OCI-LY3 (cell line): ENCODE measurements at regions not wholly inside any gene's neighbourhood (a gene's known extent, or its start where the extent isn't known, plus 50 kb on each side); places are given as distances from the start of the nearest gene placed in this dataset.

Source experiments
- H2AFZ ChIP-seq: fragments of 200-600, 300-600 bp; shearing (Covaris generic); 2 replicates; pipeline ENCODE4 v1.6.0; 2014; ENCODE audit warnings: antibody characterized with exemption, low read depth, low read length
- H3K27ac ChIP-seq: fragments of 200-600, 300-600 bp; sonication (generic); 2 replicates; pipeline ENCODE4 v1.5.1; 2014; ENCODE audit warnings: mild to moderate bottlenecking, low read length, moderate library complexity, mixed read lengths
- H3K27me3 ChIP-seq: fragments of 200-600, 300-600 bp; sonication (generic); 2 replicates; pipeline ENCODE4 v1.6.1; 2014; ENCODE audit warnings: low read depth, low read length, mixed read lengths
- H3K36me3 ChIP-seq: fragments of 200-600, 300-600 bp; sonication (generic); replicated peaks from 2 replicates; pipeline ENCODE3; 2014; ENCODE audit warnings: low read depth, low read length, mixed read lengths
- H3K4me1 ChIP-seq: fragments of 300-600, 200-600 bp; sonication (generic); 2 replicates; pipeline ENCODE4 v1.6.1; 2014; ENCODE audit warnings: low read length, mixed read lengths
- H3K4me2 ChIP-seq: fragments of 200-600, 300-600 bp; sonication (generic); 2 replicates; pipeline ENCODE4 v1.6.1; 2014; ENCODE audit warnings: low read length, mixed read lengths
- H3K4me3 ChIP-seq: fragments of 300-600, 200-600 bp; sonication (generic); 2 replicates; pipeline ENCODE4 v1.5.1; 2014; ENCODE audit warnings: antibody characterized with exemption, mild to moderate bottlenecking, low read length, moderate library complexity
- H3K79me2 ChIP-seq: fragments of 300-600, 200-600 bp; shearing (Covaris generic); 2 replicates; pipeline ENCODE4 v1.6.1; 2014; ENCODE audit warnings: mild to moderate bottlenecking, low read length, mixed read lengths
- H3K9ac ChIP-seq: fragments of 300-600, 200-600 bp; shearing (Covaris generic); 2 replicates; pipeline ENCODE4 v1.6.0; 2014; ENCODE audit warnings: mild to moderate bottlenecking, low read length, moderate library complexity
- H3K9me3 ChIP-seq: fragments of 200-600, 300-600 bp; shearing (Covaris generic); 2 replicates; pipeline ENCODE4 v1.6.1; 2014; ENCODE audit warnings: low read length, mixed read lengths; ENCODE audit not compliant: insufficient read depth
- H4K20me1 ChIP-seq: fragments of 200-600, 300-600 bp; sonication (generic); 2 replicates; pipeline ENCODE4 v1.6.1; 2016; ENCODE audit warnings: low read length, mixed read lengths; ENCODE audit not compliant: insufficient read depth
- EZH2phosphoT487 ChIP-seq: fragments of 200-600 bp; shearing (Covaris generic); IDR thresholded peaks from 2 replicates; pipeline ENCODE4 v1.6.1; 2018; ENCODE audit warnings: antibody characterized with exemption, mixed run types, low read depth
- TF ChIP-seq, protein P1 (sequence below): fragments of 200-600, 300-600 bp; sonication (generic); IDR thresholded peaks from 2 replicates; pipeline ENCODE4 v1.5.1; 2014; ENCODE audit warnings: antibody characterized with exemption, low read length, low read depth

DNA sequence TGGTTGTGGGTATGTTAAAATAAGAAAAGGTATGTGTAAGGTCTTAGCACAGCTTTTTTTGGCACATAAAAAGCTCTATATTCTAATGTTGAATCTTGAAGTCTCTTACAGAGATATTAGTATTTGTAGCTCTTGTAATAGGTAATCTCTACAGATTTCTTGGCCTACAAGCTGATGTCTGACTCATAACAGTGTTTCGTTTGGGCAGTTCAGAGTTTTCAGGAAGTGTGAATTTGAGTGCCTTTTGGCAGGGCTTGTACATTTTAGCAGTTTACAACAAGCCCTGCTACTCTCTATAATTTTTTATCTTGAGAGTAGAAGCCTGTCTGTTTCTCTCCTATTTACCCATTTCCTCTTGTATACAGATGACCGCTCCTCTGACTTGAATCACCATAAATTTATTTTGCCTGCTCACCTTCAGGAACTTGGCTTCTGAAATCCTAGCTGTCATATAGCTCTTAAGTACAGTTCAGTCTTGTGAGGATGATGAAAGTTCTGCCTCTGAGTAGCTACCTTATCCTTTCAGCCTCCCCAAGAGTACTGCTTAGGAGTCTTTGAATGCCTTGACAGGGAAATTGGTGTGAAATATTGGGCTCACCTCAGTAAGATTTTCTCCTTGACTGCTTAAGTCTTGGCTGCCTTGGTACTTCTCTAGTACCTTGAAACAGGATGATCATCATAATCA, 419.9 kb upstream of the RARB start:
- Histone ChIP-seq H3K9ac (no peak overlapping the region), H3K4me3 (no peak overlapping the region), H3K36me3 (no peaks in the 10 kb centered on the region), H4K20me1 (no peaks in the 10 kb centered on the region), H3K27me3 (0 out of 2 replicates have a peak, but pooled peaks cover 4% of the 10 kb centered on the region), H3K9me3 (no peaks in the 10 kb centered on the region), H3K79me2 (no peaks in the 10 kb centered on the region), H3K4me2 (peak overlapping the region; percentile 19), H2AFZ (no peak overlapping the region), H3K4me1 (peaks cover 11% of the 10 kb centered on the region), H3K27ac (no peak overlapping the region)
- TF ChIP-seq EZH2phosphoT487, result no peak
- TF ChIP-seq, protein P1, sequence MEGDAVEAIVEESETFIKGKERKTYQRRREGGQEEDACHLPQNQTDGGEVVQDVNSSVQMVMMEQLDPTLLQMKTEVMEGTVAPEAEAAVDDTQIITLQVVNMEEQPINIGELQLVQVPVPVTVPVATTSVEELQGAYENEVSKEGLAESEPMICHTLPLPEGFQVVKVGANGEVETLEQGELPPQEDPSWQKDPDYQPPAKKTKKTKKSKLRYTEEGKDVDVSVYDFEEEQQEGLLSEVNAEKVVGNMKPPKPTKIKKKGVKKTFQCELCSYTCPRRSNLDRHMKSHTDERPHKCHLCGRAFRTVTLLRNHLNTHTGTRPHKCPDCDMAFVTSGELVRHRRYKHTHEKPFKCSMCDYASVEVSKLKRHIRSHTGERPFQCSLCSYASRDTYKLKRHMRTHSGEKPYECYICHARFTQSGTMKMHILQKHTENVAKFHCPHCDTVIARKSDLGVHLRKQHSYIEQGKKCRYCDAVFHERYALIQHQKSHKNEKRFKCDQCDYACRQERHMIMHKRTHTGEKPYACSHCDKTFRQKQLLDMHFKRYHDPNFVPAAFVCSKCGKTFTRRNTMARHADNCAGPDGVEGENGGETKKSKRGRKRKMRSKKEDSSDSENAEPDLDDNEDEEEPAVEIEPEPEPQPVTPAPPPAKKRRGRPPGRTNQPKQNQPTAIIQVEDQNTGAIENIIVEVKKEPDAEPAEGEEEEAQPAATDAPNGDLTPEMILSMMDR, result no peak

- Histone ChIP-seq H2AFZ (no peak overlapping the region), H3K79me2 (no peaks in the 10 kb centered on the region), H4K20me1 (no peaks in the 10 kb centered on the region), H3K9me3 (no peaks in the 10 kb centered on the region), H3K9ac (no peak overlapping the region), H3K27ac (no peak overlapping the region), H3K4me2 (no peak overlapping the region), H3K27me3 (0 out of 2 replicates have a peak, but pooled peaks cover 4% of the 10 kb centered on the region), H3K36me3 (no peaks in the 10 kb centered on the region), H3K4me1 (peaks cover 11% of the 10 kb centered on the region), H3K4me3 (no peak overlapping the region)
- no peak for TF ChIP-seq EZH2phosphoT487
- TF ChIP-seq, protein P1, result no peak
Observed at GRCh38 chr3:25009665-25010064, 418.4 kb upstream of the RARB start.

DNA sequence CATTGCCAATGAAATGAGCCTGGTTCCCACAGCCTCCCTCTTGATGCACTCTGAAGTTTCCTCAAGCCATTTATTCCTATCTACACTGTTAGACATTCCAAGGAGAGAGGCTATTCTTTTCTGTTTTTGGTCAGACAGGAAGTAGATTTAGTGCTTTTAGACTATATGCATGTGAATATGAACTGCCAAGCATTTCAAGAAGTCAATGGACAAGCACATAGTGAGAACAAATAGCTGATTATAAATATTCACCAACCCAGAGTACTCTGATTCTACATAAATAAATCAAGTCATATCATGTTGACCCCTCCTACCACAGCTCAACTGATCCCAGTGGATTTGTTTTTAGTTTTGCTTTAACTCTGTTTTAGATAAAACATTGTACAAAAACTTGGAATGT, 412.5 kb upstream of the RARB start:
- no peaks in the 10 kb centered on the region for H3K36me3 ChIP-seq
- no peaks in the 10 kb centered on the region for H3K9me3 ChIP-seq
- no peak overlapping the region for H3K4me3 ChIP-seq
- H2AFZ ChIP-seq, result no peak overlapping the region
- H3K27me3 ChIP-seq, result 0 out of 2 replicates have a peak, but pooled peaks cover 4% of the 10 kb centered on the region
- no peak overlapping the region for H3K9ac ChIP-seq
- H3K4me2 ChIP-seq, result no peak overlapping the region
- no peak for TF ChIP-seq EZH2phosphoT487
- TF ChIP-seq, protein P1, result no peak
- no peaks in the 10 kb centered on the region for H3K79me2 ChIP-seq
- H4K20me1 ChIP-seq, result no peaks in the 10 kb centered on the region
- H3K27ac ChIP-seq, result no peak overlapping the region
- peaks cover 9% of the 10 kb centered on the region for H3K4me1 ChIP-seq

DNA sequence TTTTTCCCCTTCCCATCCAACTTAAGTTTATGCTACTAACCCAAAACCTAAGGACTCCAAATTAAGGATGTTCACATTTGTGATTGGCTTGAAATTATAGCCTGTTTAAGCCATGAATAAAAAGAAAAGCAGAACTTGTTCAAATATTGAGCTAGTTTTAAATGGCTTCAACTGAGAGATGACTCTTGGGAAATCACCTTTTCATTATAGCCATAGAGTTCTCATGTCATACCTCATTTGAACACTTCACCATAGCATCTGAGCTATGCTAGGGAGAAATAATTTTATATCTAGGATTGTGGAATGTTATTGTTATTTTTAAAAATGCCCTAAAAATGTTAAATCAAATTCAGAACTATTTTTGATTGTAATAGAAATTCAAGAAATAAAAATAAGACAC, 409.2 kb upstream of the RARB start:
- Histone ChIP-seq H3K9me3 (no peaks in the 10 kb centered on the region), H3K4me3 (no peak overlapping the region), H3K4me2 (no peak overlapping the region), H3K27me3 (no peaks in the 10 kb centered on the region), H3K27ac (no peak overlapping the region), H3K9ac (no peak overlapping the region), H2AFZ (no peak overlapping the region), H4K20me1 (no peaks in the 10 kb centered on the region), H3K79me2 (no peaks in the 10 kb centered on the region), H3K4me1 (peaks cover 9% of the 10 kb centered on the region), H3K36me3 (no peaks in the 10 kb centered on the region)
- no peak for TF ChIP-seq EZH2phosphoT487
- TF ChIP-seq, protein P1, result no peak
